ENCODE measurements at regions not wholly inside any gene's neighbourhood (a gene's known extent, or its start where the extent isn't known, plus 50 kb on each side); places are given as distances from the start of the nearest gene placed in this dataset.
"Not testable (repeated sequence)": the region's sequence is repeated elsewhere in the genome, so short reads cannot be mapped to it uniquely, and the experiment has no call there.

- ATAC-seq: no peak
- DNase-seq: no peak
- H3K27me3 ChIP-seq (ENCODE audit: insufficient read depth in 3 of 3, low read length in 2 of 3): no peaks in the 10 kb centered on the region
- no peaks in the 10 kb centered on the region for H3K9me3 ChIP-seq
- H3K27ac ChIP-seq: no peak overlapping the region
- no peak overlapping the region for H3K4me3 ChIP-seq
- intact Hi-C loops (cut with DNase I): no loop called here
- no peaks in the 10 kb centered on the region for H3K4me1 ChIP-seq
- no peak for TF ChIP-seq CTCF (IDR thresholded peaks at IDR 0.05)
- H3K36me3 ChIP-seq (ENCODE audit: insufficient read depth in 1 of 2, low read depth in 1 of 2): no peaks in the 10 kb centered on the region
- WGBS, 3 donors: 82 to 91% (median 89%) methylated on average over 2 of the region's 2 CpGs
Measured at GRCh38 chr22:17300926-17301325, 68.3 kb upstream of the CECR2 start.

GRCh38 chr22:17298805-17299502 lies 70.3 kb upstream of the CECR2 start:
- H3K4me3 ChIP-seq; H3K36me3 ChIP-seq (ENCODE audit: insufficient read depth in 1 of 2, low read depth in 1 of 2); H3K4me1 ChIP-seq; H3K27ac ChIP-seq; H3K9me3 ChIP-seq; DNase-seq; H3K27me3 ChIP-seq (ENCODE audit: insufficient read depth in 3 of 3, low read length in 2 of 3); ATAC-seq: not testable (repeated sequence)
- intact Hi-C loops (cut with DNase I): loop anchor here in 1 of 2 donors (1.0 kb wide), 1 partner anchor 11 kb away; no protein-coding TSS in a partner anchor
- 89 to 90% (median 89%) methylated on average over 7 of the region's 7 CpGs for WGBS, 3 donors

DNA sequence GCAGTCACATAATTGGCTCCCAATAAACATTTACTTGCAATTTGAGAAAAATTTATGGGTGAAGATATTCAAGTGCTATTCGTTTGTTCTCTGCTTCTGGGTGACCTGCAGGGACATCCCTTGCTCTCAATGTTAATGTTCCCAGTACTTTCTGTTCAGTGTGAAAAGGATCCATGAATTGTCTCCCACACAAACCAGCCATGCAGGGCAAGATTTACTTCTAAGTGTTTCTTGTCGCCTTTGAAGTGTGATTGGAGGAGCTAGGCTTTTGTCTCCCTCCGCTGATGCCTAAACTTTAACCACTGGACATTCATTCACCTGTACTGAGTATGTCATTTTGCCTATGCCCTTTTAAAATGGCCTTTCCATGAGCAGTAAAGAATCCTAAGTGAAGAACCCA lies 66.4 kb upstream of the ADA2 start:
- H3K4me1 ChIP-seq: no peaks in the 10 kb centered on the region
- intact Hi-C loops (cut with DNase I): no loop called here
- H3K4me3 ChIP-seq: no peak overlapping the region
- no peak for ATAC-seq
- no peak for TF ChIP-seq CTCF (IDR thresholded peaks at IDR 0.05)
- WGBS, 3 donors: 78 to 80% (median 79%) methylated on average over 3 of the region's 3 CpGs
- H3K9me3 ChIP-seq: no peaks in the 10 kb centered on the region
- no peak overlapping the region for H3K27ac ChIP-seq
- H3K27me3 ChIP-seq (ENCODE audit: insufficient read depth in 3 of 3, low read length in 2 of 3): no peaks in the 10 kb centered on the region
- no peak for DNase-seq
- H3K36me3 ChIP-seq (ENCODE audit: insufficient read depth in 1 of 2, low read depth in 1 of 2): no peaks in the 10 kb centered on the region

DNA sequence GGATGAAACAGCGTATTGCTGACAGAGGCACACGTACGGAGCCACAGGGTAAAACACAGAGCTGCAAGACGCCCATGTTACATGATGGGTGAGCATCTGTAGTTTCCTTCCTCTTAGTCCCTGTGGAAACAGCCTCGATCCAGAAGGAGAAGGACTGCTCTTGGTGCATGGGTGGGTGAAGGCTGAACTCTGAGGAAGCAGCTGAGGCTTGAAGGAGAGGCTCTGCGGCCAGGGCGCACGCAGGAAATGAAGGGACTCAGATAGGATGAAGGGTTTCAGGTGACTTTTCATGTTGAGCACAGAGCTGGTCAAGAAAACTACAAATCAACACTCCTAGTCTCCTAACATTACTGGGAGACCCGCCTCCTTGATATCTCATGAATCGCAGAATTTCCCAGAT lies 65.7 kb upstream of the ADA2 start:
- no peaks in the 10 kb centered on the region for H3K36me3 ChIP-seq (ENCODE audit: insufficient read depth in 1 of 2, low read depth in 1 of 2)
- H3K9me3 ChIP-seq: no peaks in the 10 kb centered on the region
- H3K27me3 ChIP-seq (ENCODE audit: insufficient read depth in 3 of 3, low read length in 2 of 3): no peaks in the 10 kb centered on the region
- no peak overlapping the region for H3K4me3 ChIP-seq
- intact Hi-C loops (cut with DNase I): no loop called here
- 81 to 86% (median 86%) methylated on average over 10 of the region's 10 CpGs for WGBS, 3 donors
- no peaks in the 10 kb centered on the region for H3K4me1 ChIP-seq
- DNase-seq: no peak
- no peak for ATAC-seq
- no peak for TF ChIP-seq CTCF (IDR thresholded peaks at IDR 0.05)
- H3K27ac ChIP-seq: no peak overlapping the region

DNA sequence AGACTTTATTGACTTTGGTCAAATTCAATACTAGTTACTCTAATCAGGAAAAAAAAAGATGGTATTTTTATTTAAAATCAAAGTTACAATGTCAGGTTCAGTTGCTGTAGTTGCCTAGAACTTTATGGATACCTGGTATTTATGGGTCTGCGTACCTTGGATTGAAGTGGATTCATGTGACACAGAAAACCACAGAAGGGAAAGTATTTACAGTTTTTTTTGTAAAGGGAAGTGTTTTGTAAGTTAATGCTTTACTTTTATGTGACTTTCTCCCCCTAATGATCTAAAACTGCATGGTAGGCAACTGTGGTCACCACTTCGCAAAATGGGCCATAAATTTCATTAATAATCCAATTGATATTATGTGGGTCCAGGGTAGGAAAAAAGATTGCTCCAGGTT lies 65.2 kb upstream of the ADA2 start:
- Histone ChIP-seq H3K9me3 (no peaks in the 10 kb centered on the region), H3K4me1 (no peaks in the 10 kb centered on the region), H3K27ac (no peak overlapping the region), H3K27me3 (ENCODE audit: insufficient read depth in 3 of 3, low read length in 2 of 3) (no peaks in the 10 kb centered on the region), H3K36me3 (ENCODE audit: insufficient read depth in 1 of 2, low read depth in 1 of 2) (no peaks in the 10 kb centered on the region), H3K4me3 (no peak overlapping the region)
- ATAC-seq (no peak), DNase-seq (no peak)
- intact Hi-C loops (cut with DNase I): no loop called here
- no peak for TF ChIP-seq CTCF (IDR thresholded peaks at IDR 0.05)
- WGBS, 3 donors: 90 to 94% (median 94%) methylated on average over 2 of the region's 2 CpGs

GRCh38 chr22:17283865-17284264 lies 64.6 kb upstream of the ADA2 start:
- H3K4me1 ChIP-seq; ATAC-seq; H3K4me3 ChIP-seq; H3K9me3 ChIP-seq; H3K27me3 ChIP-seq (ENCODE audit: insufficient read depth in 3 of 3, low read length in 2 of 3); H3K27ac ChIP-seq; DNase-seq; H3K36me3 ChIP-seq (ENCODE audit: insufficient read depth in 1 of 2, low read depth in 1 of 2); intact Hi-C loops (cut with DNase I): not testable (repeated sequence)
- whole genome bisulfite sequencing, 3 donors: 84 to 95% (median 87%) methylated on average over 10 of the region's 10 CpGs

Measured in psoas muscle (tissue), 7 donors.